ENCODE measurements at regions not wholly inside any gene's neighbourhood (a gene's known extent, or its start where the extent isn't known, plus 50 kb on each side); places are given as distances from the start of the nearest gene placed in this dataset.

DNA sequence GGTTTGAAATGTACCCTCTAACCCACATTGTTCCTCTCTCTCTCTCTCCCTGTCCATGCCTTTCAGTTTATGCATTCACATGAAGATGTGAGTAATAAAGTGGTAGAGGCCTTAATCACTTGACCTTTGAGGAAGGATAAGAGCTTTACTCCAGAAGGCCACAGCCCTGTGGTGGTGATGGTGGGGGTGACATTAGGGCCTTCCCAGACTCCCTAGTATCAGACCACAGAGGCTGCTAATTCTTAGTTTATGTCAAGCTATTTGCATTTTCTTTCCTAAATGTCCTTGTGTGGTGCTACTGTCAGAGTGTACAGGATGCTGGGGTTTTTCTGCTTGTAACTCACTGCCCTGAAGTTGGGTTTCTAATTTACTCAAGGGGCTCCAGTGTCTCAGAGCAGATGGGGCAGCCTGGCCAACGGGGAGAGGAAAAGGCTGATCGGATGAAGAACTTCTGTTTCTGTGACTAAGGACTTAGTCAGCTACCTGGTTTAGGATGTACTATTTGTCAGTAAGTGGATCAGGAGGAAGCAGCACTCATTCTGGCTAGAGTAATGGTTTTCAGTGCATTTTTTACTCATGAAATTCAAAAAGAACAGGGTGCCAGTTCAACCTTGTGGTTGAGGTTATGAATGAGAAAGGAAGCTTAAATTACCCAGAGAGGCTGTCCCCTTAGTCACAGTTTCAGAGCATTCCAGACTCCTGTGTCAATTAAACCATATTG lies 509.6 kb upstream of the DIPK2B start:
- DNase-seq (ENCODE audit: low read depth in 2 of 3, low spot score in 2 of 3): peak in 2 of 3 experiments; percentile 6 to 45

GRCh38 chrX:45709381-45709780 lies 508.7 kb upstream of the DIPK2B start:
- DNase-seq (ENCODE audit: low read depth in 2 of 3, low spot score in 2 of 3): no peak

- no peak for DNase-seq (ENCODE audit: low read depth in 2 of 3, low spot score in 2 of 3)
Measured at GRCh38 chrX:45699158-45699557, 498.5 kb upstream of the DIPK2B start.

DNA sequence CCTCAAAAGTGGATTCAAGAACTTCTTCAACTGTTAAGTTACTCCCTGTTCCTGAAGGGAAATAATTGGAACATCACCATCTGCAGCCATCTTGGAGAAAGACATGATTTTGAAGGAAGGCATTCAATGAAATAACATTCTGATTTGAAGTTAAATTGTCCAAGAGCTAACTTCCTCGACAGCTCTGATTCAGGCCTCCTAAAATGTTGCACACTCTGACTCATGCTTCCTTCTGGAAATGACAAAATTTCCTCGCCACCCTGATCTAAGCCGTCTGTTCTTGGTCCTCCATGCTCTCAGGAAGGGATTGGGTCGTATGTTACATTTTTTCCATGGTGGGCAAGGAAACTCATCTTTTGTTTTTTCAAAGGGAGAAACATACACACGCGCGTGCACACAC lies 496.9 kb upstream of the DIPK2B start:
- no peak for DNase-seq (ENCODE audit: low read depth in 2 of 3, low spot score in 2 of 3)

DNA sequence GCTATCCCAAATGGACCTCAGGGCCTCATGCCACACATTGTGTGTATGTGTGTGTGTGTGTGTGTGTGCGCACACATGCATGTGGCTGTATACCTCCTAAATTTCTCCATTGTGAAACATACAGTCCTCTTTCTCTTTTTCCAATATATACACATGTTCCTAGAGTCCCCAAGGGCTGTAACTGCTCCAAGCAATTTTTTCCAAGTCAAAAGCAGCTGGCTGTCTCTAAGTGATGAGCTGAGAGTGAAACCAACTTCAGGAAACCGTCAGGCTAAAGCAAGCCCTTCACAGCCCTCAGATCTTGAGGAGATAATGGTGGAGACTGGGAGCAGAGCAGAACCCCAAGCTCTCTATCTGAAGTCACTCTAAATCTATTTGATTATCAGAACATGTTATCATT lies 496.1 kb upstream of the DIPK2B start:
- no peak for DNase-seq (ENCODE audit: low read depth in 2 of 3, low spot score in 2 of 3)

GRCh38 chrX:45689971-45690370 lies 489.3 kb upstream of the DIPK2B start:
- DNase-seq (ENCODE audit: low read depth in 2 of 3, low spot score in 2 of 3): no peak

GRCh38 chrX:45683914-45684313 lies 483.2 kb upstream of the DIPK2B start:
- DNase-seq (ENCODE audit: low read depth in 2 of 3, low spot score in 2 of 3): no peak

DNA sequence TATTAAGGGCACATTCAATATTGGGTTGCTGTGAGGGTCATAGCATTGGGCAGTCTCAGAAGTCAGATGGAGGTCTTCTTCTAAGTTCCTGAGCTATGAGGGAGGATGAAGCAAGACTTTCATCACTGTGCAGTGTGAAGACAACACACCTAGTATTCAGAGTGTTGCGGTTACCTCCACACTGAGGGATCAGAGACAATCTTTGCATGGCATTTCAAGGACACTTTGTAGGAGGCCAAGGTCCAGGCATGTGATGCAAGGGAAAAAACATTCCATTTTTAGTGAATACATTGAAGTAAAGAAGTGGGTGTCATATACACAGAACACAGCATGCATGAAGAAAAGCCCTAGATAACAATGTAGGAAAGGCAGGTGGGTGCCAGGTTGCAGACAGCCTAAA lies 481.2 kb upstream of the DIPK2B start:
- DNase-seq (ENCODE audit: low read depth in 2 of 3, low spot score in 2 of 3): no peak

- DNase-seq (ENCODE audit: low read depth in 2 of 3, low spot score in 2 of 3): no peak
Measured at GRCh38 chrX:45669715-45670340, 469.2 kb upstream of the DIPK2B start.

- DNase-seq (ENCODE audit: low read depth in 2 of 3, low spot score in 2 of 3): no peak
Measured at GRCh38 chrX:45668686-45669443, 468.2 kb upstream of the DIPK2B start.

GRCh38 chrX:45667666-45668065 lies 467.0 kb upstream of the DIPK2B start:
- DNase-seq (ENCODE audit: low read depth in 2 of 3, low spot score in 2 of 3): no peak

GRCh38 chrX:45664727-45665290 lies 464.1 kb upstream of the DIPK2B start:
- DNase-seq (ENCODE audit: low read depth in 2 of 3, low spot score in 2 of 3): no peak

- no peak for DNase-seq (ENCODE audit: low read depth in 2 of 3, low spot score in 2 of 3)
Measured at GRCh38 chrX:45660477-45660876, 459.8 kb upstream of the DIPK2B start.

DNA sequence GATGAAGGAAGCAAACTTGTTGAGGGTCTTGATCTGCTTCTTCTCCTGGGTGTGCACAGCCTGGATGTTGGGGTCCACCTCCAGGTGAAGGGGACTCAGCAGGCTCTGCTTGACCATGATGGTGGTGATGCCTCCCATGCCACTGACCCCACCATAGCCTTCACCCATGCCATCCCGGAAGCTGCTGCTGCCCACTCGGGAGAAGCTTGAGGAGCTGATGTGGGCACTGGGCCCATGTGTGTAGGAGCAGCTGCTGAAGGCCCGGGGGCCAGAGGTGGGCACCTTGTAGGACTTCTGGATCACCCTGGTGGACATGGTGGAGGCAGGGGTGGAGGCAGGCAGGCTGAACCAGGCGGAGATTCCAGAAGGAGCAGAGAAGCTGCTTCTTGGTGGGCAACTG lies 432.7 kb upstream of the DIPK2B start:
- no peak for DNase-seq (ENCODE audit: low read depth in 2 of 3, low spot score in 2 of 3)

GRCh38 chrX:45632506-45632905 lies 431.8 kb upstream of the DIPK2B start:
- no peak for DNase-seq (ENCODE audit: low read depth in 2 of 3, low spot score in 2 of 3)

GRCh38 chrX:45630078-45630477 lies 429.4 kb upstream of the DIPK2B start:
- no peak for DNase-seq (ENCODE audit: low read depth in 2 of 3, low spot score in 2 of 3)

- no peak for DNase-seq (ENCODE audit: low read depth in 2 of 3, low spot score in 2 of 3)
Measured at GRCh38 chrX:45628041-45628440, 427.4 kb upstream of the DIPK2B start.

- DNase-seq (ENCODE audit: low read depth in 2 of 3, low spot score in 2 of 3): no peak
Measured at GRCh38 chrX:45623266-45623665, 422.6 kb upstream of the DIPK2B start.

DNA sequence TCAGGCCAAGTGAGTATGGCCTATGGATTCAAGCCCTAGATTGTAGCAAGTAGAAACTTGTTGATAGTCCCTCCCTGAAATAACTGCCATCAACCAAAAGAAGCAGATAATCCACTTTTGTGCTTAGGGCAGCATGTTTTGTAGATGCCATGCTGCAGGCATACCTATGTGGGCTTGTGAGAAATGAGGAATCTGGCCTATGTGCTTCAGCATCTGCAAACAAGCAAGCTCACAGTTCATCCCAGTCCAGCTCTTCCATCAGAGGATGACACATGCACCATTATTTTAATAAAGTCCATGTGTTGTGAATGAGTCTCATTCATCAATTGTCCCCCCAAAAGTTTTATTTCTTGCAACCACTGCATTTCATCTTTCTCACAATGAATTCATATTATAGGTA lies 421.9 kb upstream of the DIPK2B start:
- no peak for DNase-seq (ENCODE audit: low read depth in 2 of 3, low spot score in 2 of 3)

- DNase-seq (ENCODE audit: low read depth in 2 of 3, low spot score in 2 of 3): no peak
Measured at GRCh38 chrX:45622042-45622423, 421.4 kb upstream of the DIPK2B start.

GRCh38 chrX:45621376-45622041 lies 420.8 kb upstream of the DIPK2B start:
- no peak for DNase-seq (ENCODE audit: low read depth in 2 of 3, low spot score in 2 of 3)

Measured in activated CD8-positive, alpha-beta memory T cell treated with anti-CD3 and anti-CD28 coated beads for 48 hours (primary cell).